Upper lobe of left lung (tissue), 4 donors: ENCODE measurements at regions not wholly inside any gene's neighbourhood (a gene's known extent, or its start where the extent isn't known, plus 50 kb on each side); places are given as distances from the start of the nearest gene placed in this dataset.

Experiments
- CTCF ChIP-seq, 6 experiments: fragments of 450-650 bp in 4 of 6; fragments of 200-600 bp in 2 of 6; sonication (generic) in 2 of 6; IDR thresholded peaks; one replicate each; pipeline ENCODE4 v1.5.1; 2016 to 2019; ENCODE audit warnings: antibody characterized with exemption in 6 of 6
- POLR2A ChIP-seq, 4 donors: fragments of 450-650 bp; IDR thresholded peaks; one replicate each; pipeline ENCODE4 v1.5.1; 2016 to 2017; ENCODE audit warnings: antibody characterized with exemption in 4 of 4, mild to moderate bottlenecking in 2 of 4

- no peak for TF ChIP-seq CTCF (IDR thresholded peaks at IDR 0.05)
- TF ChIP-seq POLR2A (IDR thresholded peaks at IDR 0.05) = no peak
Observed at GRCh38 chr20:60297649-60298048, 339.4 kb downstream of the CDH26 start.
